DOHH2 (cell line): ENCODE measurements at regions not wholly inside any gene's neighbourhood (a gene's known extent, or its start where the extent isn't known, plus 50 kb on each side); places are given as distances from the start of the nearest gene placed in this dataset.
"Not testable (repeated sequence)": the region's sequence is repeated elsewhere in the genome, so short reads cannot be mapped to it uniquely, and the experiment has no call there.

Experiments used
- H3F3A ChIP-seq: fragments of 200-600 bp; sonication (generic), shearing (Covaris generic); 2 replicates; pipeline ENCODE4 v1.6.0; 2016; ENCODE audit warnings: antibody characterized with exemption, mild to moderate bottlenecking; ENCODE audit not compliant: control insufficient read depth, insufficient read depth
- H3K27ac ChIP-seq: fragments of 200-600 bp; sonication (generic); 2 replicates; pipeline ENCODE4 v1.5.1; 2014; ENCODE audit warnings: low read depth, mild to moderate bottlenecking, low read length, moderate library complexity
- H3K27me3 ChIP-seq: fragments of 200-600 bp; sonication (generic); 2 replicates; pipeline ENCODE4 v1.6.1; 2014; ENCODE audit warnings: mild to moderate bottlenecking, low read length, mixed read lengths; ENCODE audit not compliant: control insufficient read depth
- H3K36me3 ChIP-seq: fragments of 200-600 bp; sonication (generic); 2 replicates; pipeline ENCODE4 v1.6.1; 2014; ENCODE audit warnings: mild to moderate bottlenecking, low read length, moderate library complexity, mixed read lengths; ENCODE audit not compliant: control insufficient read depth
- H3K4me1 ChIP-seq: fragments of 200-600 bp; sonication (generic); 2 replicates; pipeline ENCODE4 v1.6.1; 2014; ENCODE audit warnings: mild to moderate bottlenecking, low read length, mixed read lengths; ENCODE audit not compliant: control insufficient read depth
- H3K4me2 ChIP-seq: fragments of 200-600 bp; sonication (generic); 2 replicates; pipeline ENCODE4 v1.6.0; 2014; ENCODE audit warnings: mild to moderate bottlenecking, low read length, moderate library complexity
- H3K4me3 ChIP-seq: fragments of 200-600 bp; sonication (generic); 2 replicates; pipeline ENCODE4 v1.5.1; 2014; ENCODE audit warnings: mild to moderate bottlenecking, low read length, mixed read lengths
- H3K79me2 ChIP-seq: fragments of 200-600 bp; sonication (generic); 2 replicates; pipeline ENCODE4 v1.6.1; 2014; ENCODE audit warnings: mild to moderate bottlenecking, low read length, mixed read lengths; ENCODE audit not compliant: control insufficient read depth
- H3K9me2 ChIP-seq: fragments of 200-600 bp; sonication (generic); replicated peaks from 2 replicates; pipeline ENCODE4 v1.6.1; 2014; ENCODE audit warnings: mild to moderate bottlenecking, low read length, mixed read lengths; ENCODE audit not compliant: control insufficient read depth
- H3K9me3 ChIP-seq: fragments of 200-600 bp; sonication (generic); 2 replicates; pipeline ENCODE4 v1.6.1; 2014; ENCODE audit warnings: antibody characterized with exemption, low read length, mixed read lengths; ENCODE audit not compliant: control insufficient read depth, insufficient read depth
- H4K20me1 ChIP-seq: fragments of 200-600 bp; sonication (generic); 2 replicates; pipeline ENCODE4 v1.6.0; 2014; ENCODE audit warnings: low read depth, mild to moderate bottlenecking, antibody characterized with exemption, low read length, moderate library complexity; ENCODE audit not compliant: control insufficient read depth, insufficient read depth
- CTCF ChIP-seq: fragments of 200-600 bp; sonication (generic); IDR thresholded peaks from one replicate; pipeline ENCODE4 v1.5.1; 2014; ENCODE audit warnings: antibody characterized with exemption, mild to moderate bottlenecking, low read depth, low read length; ENCODE audit not compliant: poor library complexity, severe bottlenecking
- EZH2phosphoT487 ChIP-seq: fragments of 200-600 bp; sonication (generic); IDR thresholded peaks from 2 replicates; pipeline ENCODE4 v1.6.1; 2017; ENCODE audit warnings: borderline replicate concordance, mild to moderate bottlenecking, antibody characterized with exemption, low read length, moderate library complexity, mixed read lengths

- Histone ChIP-seq H3K4me2 (no peak overlapping the region), H3K27me3 (no peaks in the 10 kb centered on the region)
Measured at GRCh38 chr4:186831574-186831973, 107.9 kb upstream of the FAT1 start.

GRCh38 chr4:186832906-186833305 lies 109.2 kb upstream of the FAT1 start:
- no peaks in the 10 kb centered on the region for H3K9me2 ChIP-seq
- no peaks in the 10 kb centered on the region for H3K27me3 ChIP-seq
- TF ChIP-seq EZH2phosphoT487 (no peak), CTCF (no peak)
- no peaks in the 10 kb centered on the region for H3K9me3 ChIP-seq
- H3K27ac ChIP-seq: no peak overlapping the region
- H3K79me2 ChIP-seq: no peaks in the 10 kb centered on the region
- H3F3A ChIP-seq: no peaks in the 10 kb centered on the region
- no peaks in the 10 kb centered on the region for H3K36me3 ChIP-seq
- no peaks in the 10 kb centered on the region for H4K20me1 ChIP-seq
- H3K4me3 ChIP-seq: no peak overlapping the region
- H3K4me1 ChIP-seq: no peaks in the 10 kb centered on the region
- H3K4me2 ChIP-seq: no peak overlapping the region

More at GRCh38 chr4:186831574-186831973, 107.9 kb upstream of the FAT1 start:
- Histone ChIP-seq H3K9me3 (no peaks in the 10 kb centered on the region), H3K36me3 (no peaks in the 10 kb centered on the region), H4K20me1 (no peaks in the 10 kb centered on the region), H3K79me2 (no peaks in the 10 kb centered on the region), H3K27ac (no peak overlapping the region), H3F3A (no peaks in the 10 kb centered on the region), H3K4me1 (no peaks in the 10 kb centered on the region), H3K4me3 (no peak overlapping the region), H3K9me2 (no peaks in the 10 kb centered on the region)
- no peak for TF ChIP-seq EZH2phosphoT487
- TF ChIP-seq CTCF: no peak

- not testable (repeated sequence) for H3K4me3 ChIP-seq, H3K79me2 ChIP-seq, H3K4me2 ChIP-seq, H3F3A ChIP-seq, H3K27ac ChIP-seq, H3K36me3 ChIP-seq, H4K20me1 ChIP-seq, H3K4me1 ChIP-seq, H3K9me3 ChIP-seq, H3K27me3 ChIP-seq, H3K9me2 ChIP-seq
Measured at GRCh38 chr4:186837463-186837862, 113.8 kb upstream of the FAT1 start.

GRCh38 chr4:186838295-186838694 lies 114.6 kb upstream of the FAT1 start:
- H3F3A ChIP-seq: no peaks in the 10 kb centered on the region
- no peak overlapping the region for H3K27ac ChIP-seq
- no peaks in the 10 kb centered on the region for H4K20me1 ChIP-seq
- H3K9me3 ChIP-seq: no peaks in the 10 kb centered on the region
- H3K79me2 ChIP-seq: no peaks in the 10 kb centered on the region
- H3K9me2 ChIP-seq: no peaks in the 10 kb centered on the region
- no peak overlapping the region for H3K4me2 ChIP-seq
- TF ChIP-seq EZH2phosphoT487 (no peak), CTCF (no peak)
- no peaks in the 10 kb centered on the region for H3K36me3 ChIP-seq
- H3K4me3 ChIP-seq: no peak overlapping the region
- no peaks in the 10 kb centered on the region for H3K4me1 ChIP-seq
- H3K27me3 ChIP-seq: no peaks in the 10 kb centered on the region
